ENCODE measurements at regions not wholly inside any gene's neighbourhood (a gene's known extent, or its start where the extent isn't known, plus 50 kb on each side); places are given as distances from the start of the nearest gene placed in this dataset.

- no peak overlapping the region for H3K27ac ChIP-seq
- TF ChIP-seq CTCF (conservative IDR thresholded peaks at IDR 0.05) = no peak
Observed at GRCh38 chr4:44914748-44915147, 188.4 kb upstream of the GNPDA2 start.

- TF ChIP-seq CTCF (conservative IDR thresholded peaks at IDR 0.05) = no peak
- no peak overlapping the region for H3K27ac ChIP-seq
Observed at GRCh38 chr4:44914223-44914622, 187.9 kb upstream of the GNPDA2 start.

- TF ChIP-seq CTCF (conservative IDR thresholded peaks at IDR 0.05) = no peak
- no peak overlapping the region for H3K27ac ChIP-seq
Observed at GRCh38 chr4:44912980-44913379, 186.6 kb upstream of the GNPDA2 start.

- TF ChIP-seq CTCF (conservative IDR thresholded peaks at IDR 0.05) = no peak
Observed at GRCh38 chr4:44908565-44908964, 182.2 kb upstream of the GNPDA2 start.

GRCh38 chr4:44872246-44872645 is 145.9 kb upstream of the GNPDA2 start:
- H3K27ac ChIP-seq = no peak overlapping the region
- no peak for TF ChIP-seq CTCF (conservative IDR thresholded peaks at IDR 0.05)

More at GRCh38 chr4:44908565-44908964, 182.2 kb upstream of the GNPDA2 start:
- no peak overlapping the region for H3K27ac ChIP-seq

GRCh38 chr4:44871133-44871532 is 144.8 kb upstream of the GNPDA2 start:
- no peak for TF ChIP-seq CTCF (conservative IDR thresholded peaks at IDR 0.05)
- H3K27ac ChIP-seq = no peak overlapping the region

GRCh38 chr4:44869985-44870384 is 143.6 kb upstream of the GNPDA2 start:
- no peak for TF ChIP-seq CTCF (conservative IDR thresholded peaks at IDR 0.05)

More at GRCh38 chr4:44869985-44870384, 143.6 kb upstream of the GNPDA2 start:
- H3K27ac ChIP-seq = no peak overlapping the region

Measured in VCaP (cell line).